ENCODE measurements at regions not wholly inside any gene's neighbourhood (a gene's known extent, or its start where the extent isn't known, plus 50 kb on each side); places are given as distances from the start of the nearest gene placed in this dataset.

GRCh38 chr5:143574236-143574635 is 170.8 kb upstream of the NR3C1 start:
- Mint-ChIP-seq H3K27ac (no peak overlapping the region), H3K4me3 (no peak overlapping the region), H3K4me1 (no peaks in the 10 kb centered on the region), H3K9me3 (no peaks in the 10 kb centered on the region), H3K36me3 (no peaks in the 10 kb centered on the region), H3K27me3 (peaks cover 0 to 4% of the 10 kb centered on the region in 2 donors)
- intact Hi-C loops (cut with micrococcal nuclease), result no loop called here
- no peaks in the 10 kb centered on the region for H3K9me3 ChIP-seq (ENCODE audit: control insufficient read depth in 1 of 2, low read length in 2 of 2)
- POLR2A ChIA-PET (ENCODE audit: partially characterized antibody), result no interaction called here
- CTCF ChIA-PET (ENCODE audit: partially characterized antibody), result no interaction called here
- no peak overlapping the region for H3K4me3 ChIP-seq (ENCODE audit: low read length in 2 of 2)
- no peaks in the 10 kb centered on the region for H3K27me3 ChIP-seq (ENCODE audit: insufficient read depth, low read length)
- no peaks in the 10 kb centered on the region for H3K36me3 ChIP-seq (ENCODE audit: insufficient read depth, low read length)
- DNase-seq, result no peak
- H3K4me1 ChIP-seq (ENCODE audit: insufficient read depth, low read length), result no peaks in the 10 kb centered on the region
- H3K27ac ChIP-seq (ENCODE audit: low read depth, low read length), result no peak overlapping the region

DNA sequence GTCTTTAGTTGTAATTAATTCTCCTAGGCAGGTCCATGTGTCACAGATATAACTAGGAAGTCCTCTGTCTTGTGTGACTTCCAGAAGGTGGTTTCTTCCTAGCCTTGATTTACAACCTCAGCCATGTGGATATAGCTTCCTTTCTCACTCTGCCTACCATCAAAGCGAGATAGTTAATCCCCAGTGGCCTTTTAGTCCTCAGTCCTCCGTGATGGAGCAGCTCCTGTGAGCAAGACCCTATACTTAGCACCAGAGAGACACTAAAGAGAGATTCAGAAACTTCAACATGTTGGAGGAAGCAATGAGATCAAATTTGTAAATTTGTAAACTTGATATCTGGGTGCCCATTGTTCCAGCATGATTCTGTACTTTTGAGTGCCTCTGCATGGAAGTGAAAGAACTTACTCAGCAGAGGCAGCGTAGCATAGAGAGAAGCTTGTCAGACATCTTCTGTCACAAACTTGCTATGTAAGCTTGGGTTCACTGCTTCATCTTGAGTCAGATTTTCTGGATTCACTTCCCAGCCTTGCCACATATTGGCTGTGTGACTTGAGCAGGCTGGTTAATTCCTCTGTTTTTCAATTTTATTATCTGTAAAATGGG is 170.2 kb upstream of the NR3C1 start:
- Mint-ChIP-seq H3K4me3 (no peak overlapping the region), H3K4me1 (no peaks in the 10 kb centered on the region), H3K36me3 (no peaks in the 10 kb centered on the region), H3K9me3 (no peaks in the 10 kb centered on the region), H3K27me3 (peaks cover 0 to 4% of the 10 kb centered on the region in 2 donors), H3K27ac (no peak overlapping the region)
- no peaks in the 10 kb centered on the region for H3K27me3 ChIP-seq (ENCODE audit: insufficient read depth, low read length)
- H3K4me1 ChIP-seq (ENCODE audit: insufficient read depth, low read length), result no peaks in the 10 kb centered on the region
- ChIA-PET POLR2A (ENCODE audit: partially characterized antibody) (no interaction called here), CTCF (ENCODE audit: partially characterized antibody) (interaction anchor here (0.8 kb wide), 1 partner anchor 10 kb away, joined by 3 read pairs; no protein-coding TSS in a partner anchor)
- no peak for DNase-seq
- no peaks in the 10 kb centered on the region for H3K36me3 ChIP-seq (ENCODE audit: insufficient read depth, low read length)
- no peaks in the 10 kb centered on the region for H3K9me3 ChIP-seq (ENCODE audit: control insufficient read depth in 1 of 2, low read length in 2 of 2)
- H3K4me3 ChIP-seq (ENCODE audit: low read length in 2 of 2), result no peak overlapping the region
- no peak overlapping the region for H3K27ac ChIP-seq (ENCODE audit: low read depth, low read length)
- intact Hi-C loops (cut with micrococcal nuclease), result no loop called here

GRCh38 chr5:143572671-143573070 is 169.2 kb upstream of the NR3C1 start:
- Histone ChIP-seq H3K4me1 (ENCODE audit: insufficient read depth, low read length) (no peaks in the 10 kb centered on the region), H3K36me3 (ENCODE audit: insufficient read depth, low read length) (no peaks in the 10 kb centered on the region), H3K4me3 (ENCODE audit: low read length in 2 of 2) (no peak overlapping the region), H3K9me3 (ENCODE audit: control insufficient read depth in 1 of 2, low read length in 2 of 2) (no peaks in the 10 kb centered on the region), H3K27ac (ENCODE audit: low read depth, low read length) (no peak overlapping the region), H3K27me3 (ENCODE audit: insufficient read depth, low read length) (no peaks in the 10 kb centered on the region)
- no peak for DNase-seq
- ChIA-PET CTCF (ENCODE audit: partially characterized antibody) (interaction anchor here (0.8 kb wide), 1 partner anchor 11 kb away, joined by 3 read pairs; no protein-coding TSS in a partner anchor), POLR2A (ENCODE audit: partially characterized antibody) (interaction anchor here (0.6 kb wide), 1 partner anchor 9 kb away, joined by 3 read pairs; no protein-coding TSS in a partner anchor)
- no peaks in the 10 kb centered on the region for H3K36me3 Mint-ChIP-seq
- peaks cover 0 to 4% of the 10 kb centered on the region in 2 donors for H3K27me3 Mint-ChIP-seq
- no peak overlapping the region for H3K27ac Mint-ChIP-seq
- no peaks in the 10 kb centered on the region for H3K4me1 Mint-ChIP-seq
- intact Hi-C loops (cut with micrococcal nuclease), result no loop called here
- H3K4me3 Mint-ChIP-seq, result no peak overlapping the region
- no peaks in the 10 kb centered on the region for H3K9me3 Mint-ChIP-seq

GRCh38 chr5:143571642-143572624 is 168.4 kb upstream of the NR3C1 start:
- Mint-ChIP-seq H3K9me3 (no peaks in the 10 kb centered on the region), H3K4me3 (no peak overlapping the region), H3K4me1 (no peaks in the 10 kb centered on the region), H3K27ac (no peak overlapping the region), H3K27me3 (peaks cover 0 to 4% of the 10 kb centered on the region in 2 donors), H3K36me3 (no peaks in the 10 kb centered on the region)
- DNase-seq, result no peak
- ChIA-PET CTCF (ENCODE audit: partially characterized antibody) (no interaction called here), POLR2A (ENCODE audit: partially characterized antibody) (no interaction called here)
- H3K27ac ChIP-seq (ENCODE audit: low read depth, low read length), result no peak overlapping the region
- H3K4me1 ChIP-seq (ENCODE audit: insufficient read depth, low read length), result no peaks in the 10 kb centered on the region
- H3K27me3 ChIP-seq (ENCODE audit: insufficient read depth, low read length), result no peaks in the 10 kb centered on the region
- H3K9me3 ChIP-seq (ENCODE audit: control insufficient read depth in 1 of 2, low read length in 2 of 2), result no peaks in the 10 kb centered on the region
- intact Hi-C loops (cut with micrococcal nuclease), result no loop called here
- no peaks in the 10 kb centered on the region for H3K36me3 ChIP-seq (ENCODE audit: insufficient read depth, low read length)
- no peak overlapping the region for H3K4me3 ChIP-seq (ENCODE audit: low read length in 2 of 2)

DNA sequence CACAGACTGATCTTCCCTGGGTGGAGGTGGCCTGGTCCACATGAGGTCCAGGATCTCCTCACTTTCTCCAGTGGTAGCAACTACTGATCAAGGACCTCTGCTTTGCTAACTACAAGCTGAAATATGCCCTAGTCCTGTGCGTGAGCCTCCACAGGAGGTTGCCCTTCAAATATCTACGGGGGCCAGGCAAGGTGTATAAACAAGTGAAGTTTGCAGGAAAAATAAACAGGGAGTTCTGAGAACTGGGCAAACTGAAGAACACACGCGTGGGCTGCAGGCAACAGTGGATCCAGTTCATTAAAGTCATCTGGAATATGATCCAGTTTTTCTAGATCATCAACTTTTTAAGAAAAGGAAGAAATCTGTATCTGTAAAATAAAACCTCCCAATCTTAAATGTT is 167.5 kb upstream of the NR3C1 start:
- POLR2A ChIA-PET (ENCODE audit: partially characterized antibody), result no interaction called here
- intact Hi-C loops (cut with micrococcal nuclease), result no loop called here

GRCh38 chr5:143569722-143570567 is 166.5 kb upstream of the NR3C1 start:
- intact Hi-C loops (cut with micrococcal nuclease), result no loop called here
- CTCF ChIA-PET (ENCODE audit: partially characterized antibody), result no interaction called here
- POLR2A ChIA-PET (ENCODE audit: partially characterized antibody), result no interaction called here
- no peaks in the 10 kb centered on the region for H3K27me3 ChIP-seq (ENCODE audit: insufficient read depth, low read length)
- Mint-ChIP-seq H3K4me3 (no peak overlapping the region), H3K4me1 (no peaks in the 10 kb centered on the region), H3K36me3 (no peaks in the 10 kb centered on the region), H3K9me3 (no peaks in the 10 kb centered on the region), H3K27ac (no peak overlapping the region), H3K27me3 (no peaks in the 10 kb centered on the region)
- no peak for DNase-seq
- H3K36me3 ChIP-seq (ENCODE audit: insufficient read depth, low read length), result no peaks in the 10 kb centered on the region
- no peak overlapping the region for H3K27ac ChIP-seq (ENCODE audit: low read depth, low read length)
- no peak overlapping the region for H3K4me3 ChIP-seq (ENCODE audit: low read length in 2 of 2)
- no peaks in the 10 kb centered on the region for H3K9me3 ChIP-seq (ENCODE audit: control insufficient read depth in 1 of 2, low read length in 2 of 2)
- H3K4me1 ChIP-seq (ENCODE audit: insufficient read depth, low read length), result no peaks in the 10 kb centered on the region

More for the DNA sequence above, 167.5 kb upstream of the NR3C1 start:
- no peaks in the 10 kb centered on the region for H3K27me3 ChIP-seq (ENCODE audit: insufficient read depth, low read length)
- CTCF ChIA-PET (ENCODE audit: partially characterized antibody), result no interaction called here
- H3K4me1 Mint-ChIP-seq, result no peaks in the 10 kb centered on the region
- H3K27me3 Mint-ChIP-seq, result peaks cover 0 to 1% of the 10 kb centered on the region in 2 donors
- no peaks in the 10 kb centered on the region for H3K9me3 Mint-ChIP-seq
- no peak for DNase-seq
- no peak overlapping the region for H3K4me3 ChIP-seq (ENCODE audit: low read length in 2 of 2)
- no peaks in the 10 kb centered on the region for H3K4me1 ChIP-seq (ENCODE audit: insufficient read depth, low read length)
- no peaks in the 10 kb centered on the region for H3K36me3 Mint-ChIP-seq
- no peaks in the 10 kb centered on the region for H3K9me3 ChIP-seq (ENCODE audit: control insufficient read depth in 1 of 2, low read length in 2 of 2)
- H3K27ac Mint-ChIP-seq, result no peak overlapping the region
- H3K4me3 Mint-ChIP-seq, result no peak overlapping the region
- no peaks in the 10 kb centered on the region for H3K36me3 ChIP-seq (ENCODE audit: insufficient read depth, low read length)
- H3K27ac ChIP-seq (ENCODE audit: low read depth, low read length), result no peak overlapping the region

GRCh38 chr5:143569213-143569701 is 165.8 kb upstream of the NR3C1 start:
- H3K36me3 Mint-ChIP-seq, result no peaks in the 10 kb centered on the region
- CTCF ChIA-PET (ENCODE audit: partially characterized antibody), result no interaction called here
- no peak overlapping the region for H3K27ac Mint-ChIP-seq
- POLR2A ChIA-PET (ENCODE audit: partially characterized antibody), result no interaction called here
- H3K27me3 Mint-ChIP-seq, result no peaks in the 10 kb centered on the region
- no peak for DNase-seq
- no peaks in the 10 kb centered on the region for H3K4me1 Mint-ChIP-seq
- Histone ChIP-seq H3K4me1 (ENCODE audit: insufficient read depth, low read length) (no peaks in the 10 kb centered on the region), H3K27ac (ENCODE audit: low read depth, low read length) (no peak overlapping the region), H3K27me3 (ENCODE audit: insufficient read depth, low read length) (no peaks in the 10 kb centered on the region), H3K9me3 (ENCODE audit: control insufficient read depth in 1 of 2, low read length in 2 of 2) (no peaks in the 10 kb centered on the region), H3K36me3 (ENCODE audit: insufficient read depth, low read length) (no peaks in the 10 kb centered on the region), H3K4me3 (ENCODE audit: low read length in 2 of 2) (no peak overlapping the region)
- intact Hi-C loops (cut with micrococcal nuclease), result no loop called here
- H3K9me3 Mint-ChIP-seq, result no peaks in the 10 kb centered on the region
- no peak overlapping the region for H3K4me3 Mint-ChIP-seq

Data from CD4-positive, alpha-beta memory T cell (primary cell).